ENCODE measurements at regions not wholly inside any gene's neighbourhood (a gene's known extent, or its start where the extent isn't known, plus 50 kb on each side); places are given as distances from the start of the nearest gene placed in this dataset.
A peak's percentile ranks its signal among the peaks of the same experiment; 100 is the strongest.

DNA sequence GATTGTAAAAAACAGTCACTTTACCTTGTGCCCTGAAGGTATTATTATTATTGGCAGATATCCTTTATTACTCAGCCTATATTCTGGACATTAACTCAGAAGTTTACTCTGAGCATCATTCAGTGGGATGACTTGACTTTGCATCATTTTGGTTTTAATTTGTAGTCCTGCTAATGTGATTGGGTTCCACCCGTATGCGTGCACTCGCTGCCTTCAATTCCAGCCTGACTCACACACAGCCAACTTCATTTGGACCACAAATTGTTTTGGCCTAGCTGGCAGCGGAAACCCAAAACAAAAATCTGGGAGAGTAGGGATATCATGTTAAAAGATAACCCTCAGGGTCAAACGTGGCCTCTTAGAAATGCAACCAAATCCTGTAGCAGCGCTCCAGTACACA is 704.4 kb upstream of the SLC35B3 start:
- Histone ChIP-seq H2AFZ (replicated peaks; ENCODE audit: low read length, poor library complexity) (no peak overlapping the region), H4K20me1 (ENCODE audit: insufficient read depth, low read length) (no peaks in the 10 kb centered on the region), H3K23ac (ENCODE audit: low read depth, low read length) (no peak overlapping the region), H2BK120ac (ENCODE audit: low read depth, low read length) (no peak overlapping the region), H3K4me2 (ENCODE audit: low read depth, low read length) (peak overlapping the region; percentile 18), H3K27me3 (ENCODE audit: control insufficient read depth, insufficient read depth, low read length) (no peaks in the 10 kb centered on the region), H2BK15ac (ENCODE audit: low read depth, low read length) (0 out of 3 replicates have a peak overlapping the region, but pooled peaks have one; percentile 23), H4K91ac (ENCODE audit: insufficient read depth, low read depth, low read length) (no peak overlapping the region), H2BK5ac (ENCODE audit: low read depth, low read length, poor library complexity, severe bottlenecking) (peak overlapping the region; percentile 30), H3K79me1 (ENCODE audit: low read depth in 1 of 2, low read length in 2 of 2) (no peaks in the 10 kb centered on the region), H4K8ac (ENCODE audit: low read depth in 2 of 2, low read length in 2 of 2) (no peak overlapping the region), H2BK20ac (ENCODE audit: low read depth, low read length) (no peak overlapping the region), H3K4me3 (ENCODE audit: insufficient read depth, low read depth, low read length) (no peak overlapping the region), H3K4me1 (ENCODE audit: control insufficient read depth, insufficient read depth, low read length) (peaks cover 5% of the 10 kb centered on the region), H2AK5ac (ENCODE audit: low read depth, low read length) (no peak overlapping the region), H3K9ac (ENCODE audit: low read depth, low read length) (no peak overlapping the region), H3K56ac (ENCODE audit: extremely low read depth, insufficient read depth, low read length) (no peak overlapping the region), H2AK9ac (replicated peaks; ENCODE audit: low read depth, low read length, poor library complexity) (no peak overlapping the region), H3K9me1 (ENCODE audit: insufficient read depth, low read length) (no peaks in the 10 kb centered on the region; the same call in 1 of the 2 replicates), H3K36me3 (ENCODE audit: control insufficient read depth, insufficient read depth, low read length) (no peaks in the 10 kb centered on the region), H3K14ac (replicated peaks; ENCODE audit: low read depth, low read length) (no peak overlapping the region), H3K9me3 (ENCODE audit: control insufficient read depth, insufficient read depth, low read length) (no peaks in the 10 kb centered on the region), H3K27ac (ENCODE audit: insufficient read depth, low read length) (no peak overlapping the region), H4K5ac (ENCODE audit: low read depth, low read length) (no peak overlapping the region), H3K4ac (ENCODE audit: low read depth, low read length) (no peak overlapping the region), H3K18ac (ENCODE audit: low read depth, low read length) (no peak overlapping the region)
- in situ Hi-C loops (cut with MboI; ENCODE audit: low sequenced_read_pairs) (no loop called here), dilution Hi-C loops (cut with HindIII; ENCODE audit: low sequenced_read_pairs, unreplicated experiment) (no loop called here), intact Hi-C loops (cut with micrococcal nuclease) (loop anchor here (5.0 kb wide), 2 partner anchors 157 to 1273 kb away; no protein-coding TSS in a partner anchor)
- DNase-seq (peak; percentile 88), ATAC-seq (ENCODE audit: low read depth) (peak; percentile 78)
- WGBS, 2 experiments (ENCODE audit: extremely low coverage in 2 of 2, insufficient read length in 1 of 2): no CpG with 5 or more reads among the region's 6 CpGs
- ChIA-PET CTCF (no interaction called here), POLR2A (ENCODE audit: unreplicated experiment) (no interaction called here)
- no TSS peak for BruUV-seq (replicated peaks)
- TF ChIP-seq MAFK (IDR thresholded peaks at IDR 0.05; ENCODE audit: low read depth, low read length): no peak
- peak; percentile 67; the same call in 1 of the 2 replicates for TF ChIP-seq CEBPB (IDR thresholded peaks at IDR 0.05; ENCODE audit: low read depth, low read length)
- peak; percentile 34; the same call in 1 of the 2 replicates for TF ChIP-seq BHLHE40 (IDR thresholded peaks at IDR 0.05; ENCODE audit: low read depth, low read length)
- peak; percentile 40; the same call in 1 of the 2 replicates for TF ChIP-seq FOS (IDR thresholded peaks at IDR 0.05; ENCODE audit: low read depth, low read length)
